Skeletal muscle cell (primary cell): ENCODE measurements at regions not wholly inside any gene's neighbourhood (a gene's known extent, or its start where the extent isn't known, plus 50 kb on each side); places are given as distances from the start of the nearest gene placed in this dataset.
"Not testable (repeated sequence)": the region's sequence is repeated elsewhere in the genome, so short reads cannot be mapped to it uniquely, and the experiment has no call there.

Experiments
- DNase-seq: peaks from one replicate; pipeline ENCODE4 v3.0.0-alpha.2; 2010; ENCODE audit warnings: low read depth
- H3K4me3 ChIP-seq: 2 replicates; pipeline ENCODE4 v1.5.1; 2011; ENCODE audit warnings: low read depth, mild to moderate bottlenecking, control low read depth, low read length, moderate library complexity

DNA sequence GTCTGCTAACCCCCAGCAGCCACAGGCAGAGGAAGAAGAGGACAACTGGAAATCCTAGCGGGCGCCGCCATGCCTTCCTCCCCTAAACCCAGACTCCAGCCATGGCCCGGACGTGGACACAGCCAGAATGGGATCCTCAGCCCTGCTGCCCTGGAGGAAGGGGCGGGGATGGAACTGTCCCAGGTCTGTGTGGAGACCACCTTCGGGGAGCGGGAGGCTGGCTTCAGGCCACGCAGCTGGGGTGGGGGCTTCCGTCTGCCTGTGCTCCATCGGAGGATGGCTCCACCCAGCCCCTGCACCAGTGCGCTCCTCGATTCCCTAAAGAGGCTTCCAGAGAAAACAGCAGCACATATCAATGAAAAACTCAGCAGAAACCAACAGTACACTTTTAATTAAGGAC lies 190.4 kb downstream of the KLRB1 start:
- DNase-seq, H3K4me3 ChIP-seq: not testable (repeated sequence)

DNA sequence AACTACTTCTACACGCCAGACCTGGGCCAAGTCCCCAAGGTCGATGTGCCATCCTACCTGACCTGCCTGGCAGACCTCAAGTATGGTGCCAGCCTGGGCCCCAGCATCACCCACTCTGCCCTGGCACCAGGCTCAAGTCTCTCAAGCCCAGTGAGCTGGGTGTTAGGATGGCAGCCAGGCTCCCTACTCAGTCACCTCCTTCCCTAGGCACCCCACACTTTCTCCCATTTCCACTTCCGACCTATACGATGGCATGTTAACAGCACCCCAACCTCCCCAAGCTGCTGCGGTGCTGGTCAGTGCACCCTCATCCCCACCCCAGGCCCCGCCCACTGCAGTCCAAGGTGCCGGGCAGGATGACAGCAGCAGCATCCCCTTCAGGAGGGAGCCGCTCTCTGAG lies 191.4 kb downstream of the KLRB1 start:
- DNase-seq, H3K4me3 ChIP-seq: not testable (repeated sequence)

DNA sequence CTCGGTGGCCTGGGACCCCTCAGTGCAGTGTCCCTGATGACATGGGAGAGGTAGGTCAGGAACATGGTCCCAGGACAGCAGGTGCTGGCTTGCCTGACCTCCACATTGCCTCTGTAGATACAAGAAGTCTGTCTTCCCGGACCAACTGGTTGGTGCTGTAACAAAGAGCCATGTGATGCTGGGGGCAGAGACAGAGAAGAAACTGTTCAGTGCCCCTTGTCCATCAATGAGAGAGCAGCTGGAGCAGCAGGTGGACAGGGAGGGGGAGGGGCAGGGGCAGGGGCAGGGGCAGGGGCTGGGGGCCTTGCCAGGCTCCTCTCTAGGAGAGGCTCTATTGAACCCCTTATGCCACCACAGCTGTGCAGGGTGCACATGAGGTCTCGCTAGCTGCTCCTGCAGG lies 191.8 kb downstream of the KLRB1 start:
- not testable (repeated sequence) for H3K4me3 ChIP-seq, DNase-seq

DNA sequence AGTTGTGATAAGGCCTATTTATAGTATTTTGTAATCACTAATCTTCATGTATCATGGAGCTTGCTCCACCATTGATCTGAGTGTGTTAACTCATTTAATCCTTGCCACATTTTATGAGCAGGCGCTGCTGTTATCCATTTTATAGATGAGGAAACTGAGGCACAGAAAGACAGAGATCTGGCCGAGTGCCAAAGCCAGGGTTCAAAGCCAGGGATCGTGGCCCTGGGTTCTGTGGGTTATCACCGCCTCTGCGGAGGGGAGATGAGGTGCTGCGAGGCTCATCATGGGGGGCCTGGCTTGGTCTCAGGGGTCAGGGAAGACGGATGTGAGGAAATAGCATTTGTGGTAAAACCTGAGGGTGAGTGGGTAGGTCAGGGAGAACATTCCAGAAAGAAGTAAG lies 193.9 kb downstream of the KLRB1 start:
- DNase-seq, H3K4me3 ChIP-seq: not testable (repeated sequence)

DNA sequence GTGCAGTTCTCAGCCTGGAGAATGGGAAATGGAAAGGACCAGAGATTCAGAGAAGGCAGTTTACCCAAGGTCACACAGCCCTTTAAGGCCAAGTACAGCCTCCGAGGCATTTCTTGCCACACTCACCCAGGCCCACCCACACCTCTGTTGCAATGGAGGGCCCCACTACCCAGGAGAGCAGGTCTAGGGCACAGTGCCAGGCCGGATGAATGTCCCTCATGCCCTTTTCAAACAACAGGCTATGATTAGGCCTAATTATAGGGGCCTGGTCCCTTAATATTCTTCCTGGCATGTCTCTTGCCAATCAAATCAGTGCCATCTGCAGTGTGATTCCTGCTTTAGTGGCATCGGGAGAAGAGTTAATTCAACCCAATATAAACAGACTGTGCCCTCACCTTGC lies 195.3 kb downstream of the KLRB1 start:
- DNase-seq, H3K4me3 ChIP-seq: not testable (repeated sequence)

DNA sequence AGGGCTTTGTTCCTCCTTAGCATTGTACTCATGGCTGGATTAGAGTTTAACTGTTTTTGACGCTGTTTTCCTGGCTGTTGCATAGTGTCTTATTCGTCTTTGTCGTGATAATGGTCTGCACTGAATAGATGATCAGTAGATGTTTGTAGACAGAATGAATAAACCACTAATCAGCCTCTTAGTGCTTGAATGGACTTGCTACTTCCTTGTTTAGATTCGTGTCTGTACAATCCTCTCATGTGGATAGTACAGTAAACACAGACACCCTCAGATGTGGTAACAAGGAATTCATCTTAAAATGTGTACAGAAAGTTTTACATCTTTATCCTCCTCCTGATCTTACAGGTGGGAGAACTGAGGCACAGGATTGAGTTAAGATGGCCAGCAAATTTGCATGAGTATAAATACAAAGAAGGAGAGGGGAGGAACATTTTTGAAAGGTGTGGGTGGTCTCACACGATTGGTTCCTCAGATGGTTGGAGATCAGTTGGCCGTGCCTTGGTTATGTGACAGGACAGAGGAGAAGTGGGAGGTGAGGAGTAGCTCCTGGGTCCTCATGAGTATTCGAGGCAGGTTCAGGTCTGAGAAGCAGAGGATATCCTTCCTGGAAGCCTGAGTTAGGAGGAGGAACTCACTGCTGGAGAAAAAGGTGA lies 196.0 kb downstream of the KLRB1 start:
- not testable (repeated sequence) for DNase-seq, H3K4me3 ChIP-seq

DNA sequence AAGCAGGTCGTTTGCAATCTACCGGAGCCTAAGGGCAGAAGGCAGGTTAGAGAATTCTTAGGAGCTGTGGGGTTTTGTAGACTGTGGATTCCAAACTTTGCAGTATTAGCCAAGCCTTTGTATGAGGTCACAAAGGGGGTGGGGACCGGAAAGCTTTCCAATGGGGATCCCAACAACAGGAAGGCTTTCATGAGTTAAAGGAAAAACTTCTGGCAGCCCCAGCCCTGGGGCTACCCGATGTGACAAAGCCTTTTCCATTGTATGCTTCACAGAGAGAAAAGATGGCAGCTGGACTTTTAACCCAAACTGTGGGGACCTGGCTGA lies 199.2 kb upstream of the PZP start:
- not testable (repeated sequence) for DNase-seq

DNA sequence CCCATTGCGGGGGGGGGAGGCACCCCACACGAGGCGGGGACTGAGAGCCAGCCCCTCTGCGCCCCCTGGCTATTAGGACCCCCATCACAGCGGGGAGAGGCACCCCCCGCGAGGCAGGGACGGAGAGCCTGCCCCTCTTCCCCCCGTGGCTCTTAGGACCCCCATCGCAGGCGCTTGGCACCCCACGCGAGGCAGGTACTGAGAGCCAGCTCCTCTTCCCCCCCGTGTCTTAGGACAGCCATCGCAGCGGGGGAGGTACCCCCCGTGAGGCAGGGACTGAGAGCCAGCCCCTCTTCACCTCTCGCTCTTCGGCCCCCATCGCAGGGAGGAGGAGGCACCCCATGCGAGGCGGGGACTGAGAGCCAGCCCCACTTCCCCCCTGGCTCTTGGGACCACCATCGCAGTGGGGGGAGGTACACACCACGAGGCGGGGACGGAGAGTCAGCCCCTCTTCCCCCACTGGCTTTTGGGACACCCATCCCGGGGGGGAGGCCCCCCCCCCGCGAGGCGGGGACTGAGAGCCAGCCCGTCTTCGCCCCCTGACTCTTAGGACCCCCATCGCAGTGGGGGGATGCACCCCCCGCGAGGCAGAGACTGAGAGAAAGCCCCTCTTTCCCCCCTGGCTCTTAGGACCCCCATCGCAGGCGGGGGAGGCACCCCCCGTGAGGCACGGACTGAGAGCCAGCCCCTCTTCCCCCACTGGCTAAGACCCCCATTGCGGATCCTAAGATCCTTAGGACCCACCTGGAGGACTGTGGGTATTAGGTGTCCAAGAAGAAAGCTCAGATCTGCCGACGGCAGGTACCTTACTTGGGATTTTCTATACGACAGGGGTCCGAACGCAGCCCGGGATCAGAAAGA lies 198.6 kb upstream of the PZP start:
- no peak overlapping the region for H3K4me3 ChIP-seq
- DNase-seq = no peak

More for the DNA sequence above, 199.2 kb upstream of the PZP start:
- H3K4me3 ChIP-seq = not testable (repeated sequence)

DNA sequence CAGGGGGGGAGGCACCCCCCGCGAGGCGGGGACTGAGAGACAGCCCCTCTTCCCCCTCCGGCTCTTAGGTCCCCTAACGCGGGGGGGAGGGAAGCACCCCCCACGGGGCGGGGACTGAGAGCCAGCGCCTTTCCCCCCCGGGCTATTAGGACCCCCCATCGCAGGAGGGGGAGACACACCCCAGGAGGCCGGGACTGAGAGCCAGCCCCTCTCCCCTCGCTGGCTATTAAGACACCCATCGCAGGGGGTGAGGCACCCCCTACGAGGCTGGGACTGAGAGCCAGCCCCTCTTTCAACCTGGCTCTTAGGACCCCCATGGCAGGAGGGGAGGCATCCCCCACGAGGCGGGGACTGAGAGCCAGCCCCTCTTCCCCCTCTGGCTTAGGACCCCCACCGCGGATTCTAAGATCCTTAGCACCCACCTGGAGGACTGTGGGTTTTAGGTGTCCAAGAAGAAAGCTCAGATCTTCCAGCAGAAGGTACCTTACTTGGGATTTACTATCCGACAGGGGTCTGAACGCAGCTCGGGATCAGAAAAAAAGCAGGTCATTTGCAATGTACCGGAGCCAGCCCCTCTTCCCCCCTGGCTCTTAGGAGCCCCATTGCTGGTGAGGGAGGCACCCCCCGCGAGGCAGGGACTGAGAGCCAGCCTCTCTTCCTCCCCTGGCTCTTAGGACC lies 197.8 kb upstream of the PZP start:
- H3K4me3 ChIP-seq = no peak overlapping the region
- DNase-seq = no peak

DNA sequence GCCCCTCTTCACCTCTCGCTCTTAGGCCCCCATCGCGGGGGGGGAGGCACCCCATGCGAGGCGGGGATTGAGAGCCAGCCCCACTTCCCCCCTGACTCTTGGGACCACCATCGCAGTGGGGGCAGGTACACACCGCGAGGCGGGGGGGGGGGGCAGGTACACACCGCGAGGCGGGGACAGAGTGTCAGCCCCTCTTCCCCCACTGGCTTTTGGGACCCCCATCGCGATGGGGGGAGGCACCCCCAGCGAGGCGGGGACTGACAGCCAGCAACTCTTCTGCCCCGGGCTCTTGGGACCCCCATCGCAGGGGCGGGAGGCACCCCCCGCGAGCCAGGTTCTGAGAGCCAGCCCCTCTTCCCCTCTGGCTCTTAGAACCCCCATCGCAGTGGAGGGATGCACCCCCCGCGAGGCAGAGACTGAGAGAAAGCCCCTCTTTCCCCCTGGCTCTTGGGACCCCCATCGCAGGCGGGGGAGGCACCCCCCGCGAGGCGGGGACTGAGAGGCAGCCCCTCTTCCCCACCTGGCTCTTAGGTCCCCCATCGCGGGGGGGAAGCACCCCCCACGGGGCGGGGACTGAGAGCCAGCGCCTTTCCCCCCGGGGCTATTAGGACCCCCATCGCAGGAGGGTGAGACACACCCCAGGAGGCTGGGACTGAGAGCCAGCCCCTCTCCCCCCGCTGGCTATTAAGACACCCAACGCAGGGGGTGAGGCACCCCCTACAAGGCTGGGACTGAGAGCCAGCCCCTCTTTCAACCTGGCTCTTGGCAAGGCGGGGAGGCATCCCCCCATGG lies 196.5 kb upstream of the PZP start:
- DNase-seq = no peak
- H3K4me3 ChIP-seq = no peak overlapping the region

DNA sequence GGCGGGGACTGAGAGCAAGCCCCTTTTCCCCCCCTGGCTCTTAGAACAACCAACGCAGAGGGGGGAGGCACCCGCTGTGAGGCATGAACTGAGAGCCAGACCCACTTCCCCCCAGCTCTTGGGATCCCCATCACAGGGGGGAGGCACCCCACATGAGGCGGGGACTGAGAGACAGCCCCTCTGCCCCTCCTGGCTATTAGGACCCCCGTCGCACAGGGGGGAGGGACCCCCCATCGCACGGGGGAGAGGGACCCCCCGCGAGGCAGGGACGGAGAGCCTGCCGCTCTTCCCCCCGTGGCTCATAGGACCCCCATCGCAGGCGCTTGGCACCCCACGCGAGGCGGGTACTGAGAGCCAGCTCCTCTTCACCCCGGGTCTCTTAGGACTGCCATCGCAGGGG lies 195.8 kb upstream of the PZP start:
- no peak overlapping the region for H3K4me3 ChIP-seq
- DNase-seq = no peak

DNA sequence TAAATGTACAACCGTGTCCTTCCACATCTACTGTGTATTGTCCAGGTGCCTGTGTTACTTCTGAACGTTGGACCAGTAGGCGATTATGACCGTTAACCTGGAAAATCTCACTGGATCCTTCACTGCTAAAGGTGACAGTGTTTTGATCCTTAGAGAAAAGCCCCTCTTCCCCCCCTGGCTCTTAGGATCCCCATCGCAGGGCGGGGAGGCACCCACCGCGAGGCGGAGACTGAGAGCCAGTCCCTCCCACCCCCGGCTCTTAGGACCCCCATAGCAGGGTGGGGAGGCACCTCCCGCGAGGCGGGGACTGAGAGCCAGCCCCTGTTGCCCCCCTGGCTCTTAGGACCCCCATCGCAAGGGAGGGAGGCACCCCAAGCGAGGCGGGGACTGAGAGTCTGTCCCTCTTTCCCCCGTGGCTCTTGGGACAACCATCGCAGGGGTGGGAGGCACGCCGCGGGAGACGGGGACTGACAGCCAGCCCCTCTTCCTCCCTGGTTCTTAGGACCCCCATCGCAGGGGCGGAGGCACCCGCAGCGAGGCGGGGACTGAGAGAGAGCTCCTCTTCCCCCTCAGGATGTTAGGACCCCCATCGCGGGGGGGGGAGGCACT lies 194.3 kb upstream of the PZP start:
- not testable (repeated sequence) for DNase-seq, H3K4me3 ChIP-seq

DNA sequence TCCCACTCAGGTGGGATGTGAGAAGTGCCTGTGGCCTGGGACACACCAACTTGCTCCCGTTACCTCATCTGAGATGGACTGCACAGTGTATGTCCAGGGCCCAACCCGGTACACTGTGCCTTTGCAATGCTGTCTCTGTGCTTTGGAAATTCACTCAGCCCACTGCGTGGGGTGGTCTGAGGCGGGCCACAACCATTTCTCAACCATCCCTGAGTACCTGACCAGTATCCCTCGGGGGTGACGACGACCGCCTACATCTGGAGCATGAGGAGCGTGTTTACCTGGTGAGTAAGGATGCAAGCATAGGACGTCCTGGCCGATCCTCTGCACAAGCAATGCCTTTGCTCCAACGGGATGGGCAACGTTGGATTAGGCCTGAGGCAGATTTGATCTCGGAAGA lies 188.2 kb upstream of the PZP start:
- DNase-seq, H3K4me3 ChIP-seq: not testable (repeated sequence)

DNA sequence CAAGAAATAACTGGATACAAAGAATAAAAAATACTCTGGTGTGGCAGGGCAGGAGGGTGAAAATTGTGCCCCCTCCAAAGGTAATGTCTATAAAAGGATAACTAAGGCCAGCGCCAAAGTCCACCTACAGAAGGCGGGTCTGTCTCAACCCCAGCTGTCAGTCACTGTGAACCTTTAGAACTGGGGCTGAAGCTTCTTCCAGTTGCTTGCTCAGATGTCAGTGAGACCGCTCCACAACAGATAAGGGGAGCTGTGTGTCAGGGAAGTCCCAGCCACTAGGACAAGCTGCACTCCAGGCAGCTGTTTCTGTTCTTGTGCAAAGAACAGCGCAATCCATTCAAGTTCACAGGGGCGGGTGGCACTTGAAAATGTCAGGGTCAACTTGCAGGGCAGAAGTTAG lies 187.0 kb upstream of the PZP start:
- not testable (repeated sequence) for DNase-seq, H3K4me3 ChIP-seq

DNA sequence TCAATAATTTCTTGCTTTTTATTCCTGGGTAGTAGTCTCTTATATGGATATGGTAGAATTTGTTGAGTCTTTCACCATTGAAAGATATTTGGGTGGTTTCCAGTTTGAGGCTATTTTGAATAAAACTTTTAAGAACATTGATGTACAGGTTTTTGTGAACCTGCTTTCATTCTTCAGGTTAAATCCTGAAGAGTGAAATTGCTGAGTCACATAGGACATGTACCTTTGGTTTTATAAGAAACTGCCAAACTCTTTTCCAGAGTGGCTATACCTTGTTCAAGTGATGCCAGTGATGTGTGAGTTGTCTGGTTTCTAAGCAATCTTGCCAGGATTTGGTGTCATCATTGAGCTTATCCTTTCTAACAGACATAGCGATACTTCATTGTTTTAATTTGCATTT lies 184.6 kb upstream of the PZP start:
- no peak overlapping the region for H3K4me3 ChIP-seq
- no peak for DNase-seq

DNA sequence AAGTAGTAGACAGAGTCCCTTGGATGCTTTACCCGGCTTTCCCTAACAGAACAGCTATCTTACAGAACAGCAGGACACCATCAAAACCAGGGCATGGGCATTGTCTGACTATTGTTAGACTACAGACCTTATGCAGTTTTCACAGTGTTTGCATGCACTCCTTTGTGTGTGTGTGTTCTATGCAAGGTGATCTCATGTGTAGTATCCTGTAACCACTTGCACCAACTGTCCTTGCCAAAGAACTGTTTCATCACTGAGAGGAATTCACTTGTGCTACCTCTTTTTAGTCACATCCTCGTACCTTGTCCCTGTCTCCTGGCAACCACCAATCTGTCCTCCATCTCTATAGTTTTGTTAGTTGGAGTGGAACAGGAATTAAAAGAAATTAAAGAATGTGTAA lies 183.6 kb upstream of the PZP start:
- no peak overlapping the region for H3K4me3 ChIP-seq
- no peak for DNase-seq

DNA sequence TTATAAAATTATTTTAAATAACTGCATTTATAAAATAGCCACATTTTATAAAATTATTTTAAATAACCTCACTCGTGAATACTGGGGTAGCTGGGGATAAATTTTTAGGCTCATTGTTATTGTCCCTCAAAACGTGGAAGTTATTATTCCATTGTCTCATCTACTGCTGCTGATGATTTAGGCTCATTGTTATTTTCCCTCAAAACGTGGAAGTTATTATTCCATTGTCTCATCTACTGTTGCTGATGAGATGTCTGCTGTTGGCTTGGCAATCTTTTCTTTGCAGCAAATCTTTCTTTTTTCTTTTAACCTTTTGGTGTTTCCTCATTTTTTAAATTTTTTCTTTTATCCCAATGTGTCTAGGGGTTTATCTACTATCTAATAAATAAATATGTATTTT lies 182.6 kb upstream of the PZP start:
- DNase-seq = no peak
- no peak overlapping the region for H3K4me3 ChIP-seq

DNA sequence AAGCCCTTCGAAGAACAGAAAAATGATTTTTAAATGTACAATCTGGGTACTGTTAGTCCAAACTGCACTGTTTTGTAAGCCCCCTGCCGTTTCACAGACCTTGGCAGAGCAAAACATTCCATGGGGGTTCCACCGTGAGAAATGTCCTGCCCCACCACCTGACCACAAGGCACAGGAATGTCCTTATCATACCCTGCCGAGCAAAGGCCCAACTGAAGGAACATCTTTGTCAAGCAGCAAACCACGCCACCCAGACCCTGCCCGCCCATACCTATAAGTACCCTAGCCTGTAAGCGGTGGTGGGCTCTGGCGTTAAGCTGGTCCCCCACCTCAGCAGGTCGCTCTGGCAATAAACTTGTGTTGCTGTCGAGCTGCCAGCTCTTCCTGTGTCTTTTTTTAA lies 181.6 kb upstream of the PZP start:
- no peak overlapping the region for H3K4me3 ChIP-seq
- no peak for DNase-seq

DNA sequence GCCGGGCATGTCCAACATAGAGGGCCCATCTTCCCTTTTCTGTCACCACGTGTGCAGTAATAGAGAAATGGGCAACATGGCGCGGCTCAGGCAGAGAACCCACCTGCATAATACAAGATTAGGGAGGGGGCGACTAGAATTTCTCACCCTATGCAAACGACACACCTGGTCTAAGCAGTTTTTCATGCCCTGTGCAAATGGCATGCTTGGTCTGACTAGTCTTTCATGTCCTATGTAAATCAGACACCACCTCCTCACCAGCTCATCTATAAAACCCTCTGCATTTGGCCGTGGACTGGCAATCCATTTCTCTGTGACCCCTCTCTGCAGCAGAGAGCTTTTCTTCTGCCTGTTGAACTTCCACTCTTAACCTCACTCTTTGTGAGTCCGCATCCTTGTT lies 180.2 kb upstream of the PZP start:
- no peak overlapping the region for H3K4me3 ChIP-seq
- DNase-seq = no peak
